Prostate gland (tissue), 2 donors: ENCODE measurements at regions not wholly inside any gene's neighbourhood (a gene's known extent, or its start where the extent isn't known, plus 50 kb on each side); places are given as distances from the start of the nearest gene placed in this dataset.
A peak's percentile ranks its signal among the peaks of the same experiment; 100 is the strongest.

Experiments
- DNase-seq: peaks from one replicate; pipeline ENCODE4 v3.0.0-alpha.2; 2019; ENCODE audit warnings: low spot score
- H3K27ac ChIP-seq, 2 donors: fragments of 200-600 bp; sonication (generic); 2 replicates each; pipeline ENCODE4 v1.5.1; 2017 to 2019
- H3K27me3 ChIP-seq: fragments of 200-600 bp; sonication (generic); replicated peaks from 2 replicates; pipeline ENCODE4 v1.5.1; 2019; ENCODE audit not compliant: insufficient read depth
- H3K36me3 ChIP-seq, 2 donors: fragments of 200-600 bp; sonication (generic); 1 replicate in 1 of 2; 2 replicates in 1 of 2; pipeline versions ENCODE4 v1.5.1 to v1.8.1; 2017 to 2019
- H3K4me1 ChIP-seq: fragments of 200-600 bp; sonication (generic); replicated peaks from 2 replicates; pipeline ENCODE4 v1.5.1; 2019
- H3K4me3 ChIP-seq, 2 donors: fragments of 200-600 bp; sonication (generic); 2 replicates each; pipeline ENCODE4 v1.5.1; 2017 to 2019
- H3K9me3 ChIP-seq: fragments of 200-600 bp; sonication (generic); 2 replicates; pipeline ENCODE4 v1.5.1; 2017
- CTCF ChIP-seq, 4 experiments: fragments of 200-600 bp in 2 of 4; fragments of 450-650 bp in 2 of 4; sonication (generic) in 2 of 4; IDR thresholded peaks; 1 replicate in 3 of 4; 2 replicates in 1 of 4; pipeline ENCODE4 v1.5.1; 2016 to 2019; ENCODE audit warnings: antibody characterized with exemption in 4 of 4, mild to moderate bottlenecking in 2 of 4, moderate library complexity in 2 of 4
- POLR2A ChIP-seq: fragments of 450-650 bp; IDR thresholded peaks from one replicate; pipeline ENCODE4 v1.6.1; 2016; ENCODE audit warnings: antibody characterized with exemption, mild to moderate bottlenecking
- POLR2AphosphoS5 ChIP-seq: sonication (generic); formaldehyde crosslinking; IDR thresholded peaks from one replicate; pipeline ENCODE4 v1.6.1; 2017; ENCODE audit warnings: antibody characterized with exemption
- WGBS: methylation state at CpG from one replicate; pipeline ENCODE4 v1.1.5; 2018; 5-methylcytosine and 5-hydroxymethylcytosine counted together
- intact Hi-C: fragments of 100-400 bp; cut with DNase I; formaldehyde crosslinking; loops from one replicate; pipeline ENCODE4 v1.14.2; 2022

- no peaks in the 10 kb centered on the region for H3K27me3 ChIP-seq
- TF ChIP-seq POLR2A (no peak), POLR2AphosphoS5 (no peak), CTCF (IDR thresholded peaks at IDR 0.05) (no peak)
- no peak overlapping the region for H3K27ac ChIP-seq
- H3K9me3 ChIP-seq, result no peaks in the 10 kb centered on the region
- H3K4me3 ChIP-seq, result no peak overlapping the region
- WGBS, result no CpG with 5 or more reads among the region's 3 CpGs
- H3K4me1 ChIP-seq, result no peaks in the 10 kb centered on the region
- intact Hi-C loops, result no loop called here
- no peaks in the 10 kb centered on the region for H3K36me3 ChIP-seq
- DNase-seq, result no peak
Measured at GRCh38 chrX:125713633-125714032, 394.0 kb downstream of the TEX13C start.

GRCh38 chrX:125727117-125727516 lies 407.4 kb downstream of the TEX13C start:
- Histone ChIP-seq H3K27me3 (no peaks in the 10 kb centered on the region), H3K27ac (no peak overlapping the region), H3K9me3 (no peaks in the 10 kb centered on the region), H3K4me3 (no peak overlapping the region), H3K36me3 (no peaks in the 10 kb centered on the region), H3K4me1 (no peaks in the 10 kb centered on the region)
- DNase-seq, result no peak
- WGBS, result 97% methylated on average over 3 of the region's 3 CpGs
- TF ChIP-seq POLR2A, result no peak
- no peak for TF ChIP-seq CTCF (IDR thresholded peaks at IDR 0.05)
- TF ChIP-seq POLR2AphosphoS5, result no peak
- intact Hi-C loops, result no loop called here

GRCh38 chrX:125736008-125736729 lies 416.5 kb downstream of the TEX13C start:
- WGBS, result 83% methylated on average over 3 of the region's 6 CpGs
- no peaks in the 10 kb centered on the region for H3K9me3 ChIP-seq
- H3K27ac ChIP-seq, result no peak overlapping the region
- intact Hi-C loops, result no loop called here
- TF ChIP-seq POLR2A (no peak), CTCF (IDR thresholded peaks at IDR 0.05) (no peak), POLR2AphosphoS5 (no peak)
- no peak for DNase-seq
- H3K36me3 ChIP-seq, result no peaks in the 10 kb centered on the region
- no peaks in the 10 kb centered on the region for H3K27me3 ChIP-seq
- H3K4me1 ChIP-seq, result no peaks in the 10 kb centered on the region
- no peak overlapping the region for H3K4me3 ChIP-seq

GRCh38 chrX:125742811-125743210 lies 423.1 kb downstream of the TEX13C start:
- Histone ChIP-seq H3K27me3 (no peaks in the 10 kb centered on the region), H3K36me3 (no peaks in the 10 kb centered on the region), H3K4me1 (no peaks in the 10 kb centered on the region), H3K9me3 (no peaks in the 10 kb centered on the region), H3K4me3 (no peak overlapping the region), H3K27ac (no peak overlapping the region)
- TF ChIP-seq CTCF (IDR thresholded peaks at IDR 0.05) (no peak), POLR2AphosphoS5 (no peak), POLR2A (no peak)
- no peak for DNase-seq
- intact Hi-C loops, result no loop called here

GRCh38 chrX:125744914-125745313 lies 421.2 kb downstream of the DCAF12L2 start:
- H3K27me3 ChIP-seq, result no peaks in the 10 kb centered on the region
- no peaks in the 10 kb centered on the region for H3K4me1 ChIP-seq
- no peak for TF ChIP-seq POLR2AphosphoS5
- peak in 1 of 4 experiments; percentile 19 for TF ChIP-seq CTCF (IDR thresholded peaks at IDR 0.05)
- DNase-seq, result no peak
- WGBS, result 81% methylated on average over 3 of the region's 3 CpGs
- H3K36me3 ChIP-seq, result no peaks in the 10 kb centered on the region
- intact Hi-C loops, result no loop called here
- no peaks in the 10 kb centered on the region for H3K9me3 ChIP-seq
- no peak overlapping the region for H3K27ac ChIP-seq
- H3K4me3 ChIP-seq, result no peak overlapping the region
